ENCODE measurements at regions not wholly inside any gene's neighbourhood (a gene's known extent, or its start where the extent isn't known, plus 50 kb on each side); places are given as distances from the start of the nearest gene placed in this dataset.

- TF ChIP-seq CTCF (IDR thresholded peaks at IDR 0.05) (no peak), POLR2A (IDR thresholded peaks at IDR 0.05) (no peak)
Observed at GRCh38 chr9:3698076-3698475, 172.3 kb upstream of the RFX3 start.
